ENCODE measurements at regions not wholly inside any gene's neighbourhood (a gene's known extent, or its start where the extent isn't known, plus 50 kb on each side); places are given as distances from the start of the nearest gene placed in this dataset.

DNA sequence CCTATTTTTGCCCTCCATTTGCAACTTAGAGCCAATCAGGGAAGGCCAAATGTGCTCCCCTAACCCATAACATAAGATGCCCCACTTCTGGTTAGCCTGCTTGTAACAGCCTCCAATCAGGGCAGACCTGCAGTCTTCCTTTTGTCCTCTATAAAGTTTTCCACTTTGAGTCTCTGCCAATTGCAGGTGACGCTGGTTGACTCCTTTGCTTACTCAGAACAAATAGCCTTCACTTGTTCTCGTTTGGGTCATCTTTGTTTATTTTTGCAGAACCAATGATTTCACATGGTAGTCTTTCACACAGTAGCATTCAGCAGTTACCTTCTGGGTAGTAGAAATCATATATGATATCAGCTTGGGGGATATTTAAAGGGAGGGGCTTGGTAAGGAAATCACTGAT lies 225.6 kb downstream of the MINAR1 start:
- TF ChIP-seq, protein P1, sequence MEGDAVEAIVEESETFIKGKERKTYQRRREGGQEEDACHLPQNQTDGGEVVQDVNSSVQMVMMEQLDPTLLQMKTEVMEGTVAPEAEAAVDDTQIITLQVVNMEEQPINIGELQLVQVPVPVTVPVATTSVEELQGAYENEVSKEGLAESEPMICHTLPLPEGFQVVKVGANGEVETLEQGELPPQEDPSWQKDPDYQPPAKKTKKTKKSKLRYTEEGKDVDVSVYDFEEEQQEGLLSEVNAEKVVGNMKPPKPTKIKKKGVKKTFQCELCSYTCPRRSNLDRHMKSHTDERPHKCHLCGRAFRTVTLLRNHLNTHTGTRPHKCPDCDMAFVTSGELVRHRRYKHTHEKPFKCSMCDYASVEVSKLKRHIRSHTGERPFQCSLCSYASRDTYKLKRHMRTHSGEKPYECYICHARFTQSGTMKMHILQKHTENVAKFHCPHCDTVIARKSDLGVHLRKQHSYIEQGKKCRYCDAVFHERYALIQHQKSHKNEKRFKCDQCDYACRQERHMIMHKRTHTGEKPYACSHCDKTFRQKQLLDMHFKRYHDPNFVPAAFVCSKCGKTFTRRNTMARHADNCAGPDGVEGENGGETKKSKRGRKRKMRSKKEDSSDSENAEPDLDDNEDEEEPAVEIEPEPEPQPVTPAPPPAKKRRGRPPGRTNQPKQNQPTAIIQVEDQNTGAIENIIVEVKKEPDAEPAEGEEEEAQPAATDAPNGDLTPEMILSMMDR (IDR thresholded peaks at IDR 0.05): no peak
- TF ChIP-seq POLR2A (IDR thresholded peaks at IDR 0.05): no peak
